OCI-LY3 (cell line): ENCODE measurements at regions not wholly inside any gene's neighbourhood (a gene's known extent, or its start where the extent isn't known, plus 50 kb on each side); places are given as distances from the start of the nearest gene placed in this dataset.

Experiments
- H2AFZ ChIP-seq: fragments of 200-600, 300-600 bp; shearing (Covaris generic); 2 replicates; pipeline ENCODE4 v1.6.0; 2014; ENCODE audit warnings: antibody characterized with exemption, low read depth, low read length
- H3K27ac ChIP-seq: fragments of 200-600, 300-600 bp; sonication (generic); 2 replicates; pipeline ENCODE4 v1.5.1; 2014; ENCODE audit warnings: mild to moderate bottlenecking, low read length, moderate library complexity, mixed read lengths
- H3K27me3 ChIP-seq: fragments of 200-600, 300-600 bp; sonication (generic); 2 replicates; pipeline ENCODE4 v1.6.1; 2014; ENCODE audit warnings: low read depth, low read length, mixed read lengths
- H3K36me3 ChIP-seq: fragments of 200-600, 300-600 bp; sonication (generic); replicated peaks from 2 replicates; pipeline ENCODE3; 2014; ENCODE audit warnings: low read depth, low read length, mixed read lengths
- H3K4me1 ChIP-seq: fragments of 300-600, 200-600 bp; sonication (generic); 2 replicates; pipeline ENCODE4 v1.6.1; 2014; ENCODE audit warnings: low read length, mixed read lengths
- H3K4me2 ChIP-seq: fragments of 200-600, 300-600 bp; sonication (generic); 2 replicates; pipeline ENCODE4 v1.6.1; 2014; ENCODE audit warnings: low read length, mixed read lengths
- H3K4me3 ChIP-seq: fragments of 300-600, 200-600 bp; sonication (generic); 2 replicates; pipeline ENCODE4 v1.5.1; 2014; ENCODE audit warnings: antibody characterized with exemption, mild to moderate bottlenecking, low read length, moderate library complexity
- H3K79me2 ChIP-seq: fragments of 300-600, 200-600 bp; shearing (Covaris generic); 2 replicates; pipeline ENCODE4 v1.6.1; 2014; ENCODE audit warnings: mild to moderate bottlenecking, low read length, mixed read lengths
- H3K9ac ChIP-seq: fragments of 300-600, 200-600 bp; shearing (Covaris generic); 2 replicates; pipeline ENCODE4 v1.6.0; 2014; ENCODE audit warnings: mild to moderate bottlenecking, low read length, moderate library complexity
- H3K9me3 ChIP-seq: fragments of 200-600, 300-600 bp; shearing (Covaris generic); 2 replicates; pipeline ENCODE4 v1.6.1; 2014; ENCODE audit warnings: low read length, mixed read lengths; ENCODE audit not compliant: insufficient read depth
- H4K20me1 ChIP-seq: fragments of 200-600, 300-600 bp; sonication (generic); 2 replicates; pipeline ENCODE4 v1.6.1; 2016; ENCODE audit warnings: low read length, mixed read lengths; ENCODE audit not compliant: insufficient read depth
- EZH2phosphoT487 ChIP-seq: fragments of 200-600 bp; shearing (Covaris generic); IDR thresholded peaks from 2 replicates; pipeline ENCODE4 v1.6.1; 2018; ENCODE audit warnings: antibody characterized with exemption, mixed run types, low read depth
- TF ChIP-seq, protein P1 (sequence below): fragments of 200-600, 300-600 bp; sonication (generic); IDR thresholded peaks from 2 replicates; pipeline ENCODE4 v1.5.1; 2014; ENCODE audit warnings: antibody characterized with exemption, low read length, low read depth

DNA sequence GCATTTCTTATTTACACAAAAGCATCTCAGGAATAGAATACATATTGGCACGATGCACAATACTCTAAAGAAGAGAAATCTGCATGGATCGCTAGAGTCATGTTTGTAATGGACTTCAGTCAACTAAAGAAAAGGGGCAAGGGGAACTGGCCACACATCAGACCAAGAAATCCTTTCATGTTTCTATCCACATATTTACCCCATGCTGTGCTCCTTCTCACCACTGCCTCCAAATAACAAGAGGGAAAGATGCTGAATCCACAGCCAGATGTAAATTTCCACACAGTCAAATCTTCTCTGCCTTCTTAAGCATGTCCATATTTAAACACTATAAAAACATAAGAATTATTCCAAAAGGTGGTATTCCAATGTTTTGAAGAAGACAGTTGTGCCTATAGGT, 67.6 kb downstream of the COX18 start:
- Histone ChIP-seq H4K20me1 (no peaks in the 10 kb centered on the region), H3K9ac (no peak overlapping the region), H3K4me1 (peaks cover 15% of the 10 kb centered on the region), H3K79me2 (no peaks in the 10 kb centered on the region), H3K4me2 (no peak overlapping the region), H3K9me3 (no peaks in the 10 kb centered on the region), H3K4me3 (no peak overlapping the region), H3K36me3 (no peaks in the 10 kb centered on the region), H3K27me3 (no peaks in the 10 kb centered on the region), H2AFZ (no peak overlapping the region), H3K27ac (no peak overlapping the region)
- TF ChIP-seq, protein P1, sequence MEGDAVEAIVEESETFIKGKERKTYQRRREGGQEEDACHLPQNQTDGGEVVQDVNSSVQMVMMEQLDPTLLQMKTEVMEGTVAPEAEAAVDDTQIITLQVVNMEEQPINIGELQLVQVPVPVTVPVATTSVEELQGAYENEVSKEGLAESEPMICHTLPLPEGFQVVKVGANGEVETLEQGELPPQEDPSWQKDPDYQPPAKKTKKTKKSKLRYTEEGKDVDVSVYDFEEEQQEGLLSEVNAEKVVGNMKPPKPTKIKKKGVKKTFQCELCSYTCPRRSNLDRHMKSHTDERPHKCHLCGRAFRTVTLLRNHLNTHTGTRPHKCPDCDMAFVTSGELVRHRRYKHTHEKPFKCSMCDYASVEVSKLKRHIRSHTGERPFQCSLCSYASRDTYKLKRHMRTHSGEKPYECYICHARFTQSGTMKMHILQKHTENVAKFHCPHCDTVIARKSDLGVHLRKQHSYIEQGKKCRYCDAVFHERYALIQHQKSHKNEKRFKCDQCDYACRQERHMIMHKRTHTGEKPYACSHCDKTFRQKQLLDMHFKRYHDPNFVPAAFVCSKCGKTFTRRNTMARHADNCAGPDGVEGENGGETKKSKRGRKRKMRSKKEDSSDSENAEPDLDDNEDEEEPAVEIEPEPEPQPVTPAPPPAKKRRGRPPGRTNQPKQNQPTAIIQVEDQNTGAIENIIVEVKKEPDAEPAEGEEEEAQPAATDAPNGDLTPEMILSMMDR: no peak
- no peak for TF ChIP-seq EZH2phosphoT487

DNA sequence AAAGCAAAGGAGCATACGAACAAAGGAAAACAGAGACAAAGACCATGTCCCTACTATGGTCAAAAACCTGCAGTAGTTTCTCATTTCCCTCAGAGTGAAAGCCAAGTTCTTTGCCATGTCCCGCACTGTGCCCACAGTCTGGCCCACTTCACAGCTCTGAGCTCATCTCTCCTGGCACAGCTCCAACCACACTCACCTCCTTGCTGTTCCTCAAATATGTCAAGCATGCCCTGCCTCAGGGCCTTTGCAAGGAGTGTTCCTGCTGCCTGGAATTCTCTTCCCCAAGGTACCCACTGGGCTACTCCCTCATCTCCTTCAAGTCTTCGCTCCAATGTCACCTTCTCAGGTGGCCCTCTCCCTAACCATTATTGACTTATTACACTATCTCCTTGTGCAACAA, 72.1 kb downstream of the COX18 start:
- Histone ChIP-seq H3K27me3 (no peaks in the 10 kb centered on the region), H3K9me3 (no peaks in the 10 kb centered on the region)
- TF ChIP-seq, protein P1: no peak
- TF ChIP-seq EZH2phosphoT487: no peak

DNA sequence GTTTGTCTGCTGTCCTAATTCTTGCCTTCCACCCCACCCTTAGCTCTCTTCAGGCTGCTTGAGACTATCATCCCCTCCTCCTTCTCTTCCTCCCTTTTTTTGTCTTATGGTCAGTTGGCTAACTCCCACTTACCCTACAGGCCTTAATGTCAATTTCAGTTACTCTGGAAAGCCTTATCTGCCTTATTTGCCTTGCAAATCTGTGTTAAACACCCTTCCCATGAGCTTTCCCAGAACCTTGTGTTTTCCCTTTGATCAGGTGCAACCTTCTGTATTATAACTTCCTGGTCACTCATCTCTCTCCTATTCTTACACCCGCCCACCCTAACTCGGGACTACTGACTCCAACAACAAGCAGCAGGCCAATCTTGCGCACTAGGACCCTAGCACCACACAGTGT, 74.8 kb downstream of the COX18 start:
- H3K27me3 ChIP-seq: no peaks in the 10 kb centered on the region
- H3K4me3 ChIP-seq: no peak overlapping the region
- H3K27ac ChIP-seq: no peak overlapping the region
- no peaks in the 10 kb centered on the region for H3K9me3 ChIP-seq
- no peaks in the 10 kb centered on the region for H3K4me1 ChIP-seq
- H3K4me2 ChIP-seq: no peak overlapping the region
- no peaks in the 10 kb centered on the region for H3K36me3 ChIP-seq
- no peak overlapping the region for H2AFZ ChIP-seq
- no peak overlapping the region for H3K9ac ChIP-seq
- no peaks in the 10 kb centered on the region for H4K20me1 ChIP-seq
- TF ChIP-seq, protein P1: no peak
- no peak for TF ChIP-seq EZH2phosphoT487
- no peaks in the 10 kb centered on the region for H3K79me2 ChIP-seq

More for the DNA sequence above, 72.1 kb downstream of the COX18 start:
- no peak overlapping the region for H3K4me2 ChIP-seq
- H3K9ac ChIP-seq: no peak overlapping the region
- H2AFZ ChIP-seq: no peak overlapping the region
- H3K4me1 ChIP-seq: no peaks in the 10 kb centered on the region
- H3K27ac ChIP-seq: no peak overlapping the region
- H3K79me2 ChIP-seq: no peaks in the 10 kb centered on the region
- no peaks in the 10 kb centered on the region for H4K20me1 ChIP-seq
- no peaks in the 10 kb centered on the region for H3K36me3 ChIP-seq
- H3K4me3 ChIP-seq: no peak overlapping the region

DNA sequence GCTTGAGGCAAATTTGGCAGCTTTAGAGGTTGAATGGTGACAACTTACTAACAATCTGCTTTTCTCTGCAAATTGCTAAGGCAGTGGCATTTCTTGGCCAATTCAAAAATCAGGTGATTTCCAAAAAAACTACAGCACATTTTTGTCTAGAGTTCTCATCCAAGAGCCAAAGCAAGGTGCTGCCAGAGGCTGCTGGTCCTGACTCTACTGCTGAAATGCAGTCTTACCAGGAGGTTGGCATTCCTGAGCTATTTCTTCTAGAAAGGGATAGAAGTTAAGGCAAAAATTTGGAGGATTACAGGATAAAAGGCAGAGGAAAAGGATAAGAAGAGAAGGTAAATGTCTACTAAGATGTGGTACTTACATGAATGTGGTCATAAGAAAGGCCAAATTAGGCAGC, 75.6 kb downstream of the COX18 start:
- TF ChIP-seq, protein P1: no peak
- no peak for TF ChIP-seq EZH2phosphoT487
- Histone ChIP-seq H3K79me2 (no peaks in the 10 kb centered on the region), H3K36me3 (no peaks in the 10 kb centered on the region), H3K9me3 (no peaks in the 10 kb centered on the region), H4K20me1 (no peaks in the 10 kb centered on the region), H3K4me2 (no peak overlapping the region), H3K4me1 (no peaks in the 10 kb centered on the region), H3K9ac (no peak overlapping the region), H3K27me3 (no peaks in the 10 kb centered on the region), H3K27ac (no peak overlapping the region), H2AFZ (no peak overlapping the region), H3K4me3 (no peak overlapping the region)
